ENCODE measurements at regions not wholly inside any gene's neighbourhood (a gene's known extent, or its start where the extent isn't known, plus 50 kb on each side); places are given as distances from the start of the nearest gene placed in this dataset.

- intact Hi-C loops (cut with DNase I; ENCODE audit: low total_unique reads): loop anchor here (10.0 kb wide), 1 partner anchor 653 kb away; no protein-coding TSS in a partner anchor
- H3K4me3 ChIP-seq: no peak overlapping the region
- H3K4me1 ChIP-seq: no peaks in the 10 kb centered on the region
- H3K9me3 ChIP-seq: no peaks in the 10 kb centered on the region
- DNase-seq (no peak), ATAC-seq (no peak)
- H3K27ac ChIP-seq: no peak overlapping the region
- H3K27me3 ChIP-seq: no peaks in the 10 kb centered on the region
- H3K36me3 ChIP-seq: no peaks in the 10 kb centered on the region
- TF ChIP-seq CTCF (IDR thresholded peaks at IDR 0.05 in 4 of 5, conservative IDR thresholded peaks at IDR 0.05 in 1 of 5) (no peak), POLR2A (IDR thresholded peaks at IDR 0.05) (no peak)
- in situ Hi-C loops (cut with MboI; ENCODE audit: low sequenced_read_pairs in 4 of 4): no loop called here
These were observed 113.3 kb upstream of the ATP6AP2 start for GRCh38 chrX:40467454-40467853.

GRCh38 chrX:40465735-40466551 is 114.8 kb upstream of the ATP6AP2 start:
- no peaks in the 10 kb centered on the region for H3K9me3 ChIP-seq
- ATAC-seq (no peak), DNase-seq (no peak)
- in situ Hi-C loops (cut with MboI; ENCODE audit: low sequenced_read_pairs in 4 of 4): no loop called here
- TF ChIP-seq POLR2A (IDR thresholded peaks at IDR 0.05): no peak
- TF ChIP-seq CTCF (IDR thresholded peaks at IDR 0.05 in 4 of 5, conservative IDR thresholded peaks at IDR 0.05 in 1 of 5): no peak
- H3K36me3 ChIP-seq: no peaks in the 10 kb centered on the region
- peaks cover 0 to 7% (median 0%) of the 10 kb centered on the region in 3 donors for H3K27me3 ChIP-seq
- no peak overlapping the region for H3K27ac ChIP-seq
- H3K4me1 ChIP-seq: no peaks in the 10 kb centered on the region
- no peak overlapping the region for H3K4me3 ChIP-seq
- intact Hi-C loops (cut with DNase I; ENCODE audit: low total_unique reads): loop anchor here (10.0 kb wide), 1 partner anchor 651 kb away; no protein-coding TSS in a partner anchor

- intact Hi-C loops (cut with DNase I; ENCODE audit: low total_unique reads): loop anchor here (10.0 kb wide), 1 partner anchor 648 kb away; no protein-coding TSS in a partner anchor
- TF ChIP-seq CTCF (IDR thresholded peaks at IDR 0.05 in 4 of 5, conservative IDR thresholded peaks at IDR 0.05 in 1 of 5) (no peak), POLR2A (IDR thresholded peaks at IDR 0.05) (no peak)
- no peak overlapping the region for H3K4me3 ChIP-seq
- no peak for ATAC-seq
- DNase-seq: no peak
- no peaks in the 10 kb centered on the region for H3K9me3 ChIP-seq
- H3K4me1 ChIP-seq: no peaks in the 10 kb centered on the region
- H3K27me3 ChIP-seq: peaks cover 0 to 14% (median 0%) of the 10 kb centered on the region in 3 donors
- H3K27ac ChIP-seq: no peak overlapping the region
- H3K36me3 ChIP-seq: no peaks in the 10 kb centered on the region
- in situ Hi-C loops (cut with MboI; ENCODE audit: low sequenced_read_pairs in 4 of 4): no loop called here
These were observed 118.0 kb upstream of the ATP6AP2 start for GRCh38 chrX:40462795-40463194.

GRCh38 chrX:40460926-40461325 is 119.8 kb upstream of the ATP6AP2 start:
- Histone ChIP-seq H3K9me3 (no peaks in the 10 kb centered on the region), H3K4me1 (no peaks in the 10 kb centered on the region), H3K27me3 (peaks cover 0 to 14% (median 0%) of the 10 kb centered on the region in 3 donors), H3K27ac (no peak overlapping the region), H3K36me3 (no peaks in the 10 kb centered on the region), H3K4me3 (no peak overlapping the region)
- intact Hi-C loops (cut with DNase I; ENCODE audit: low total_unique reads): loop anchor here (10.0 kb wide), 1 partner anchor 646 kb away; no protein-coding TSS in a partner anchor
- no peak for ATAC-seq
- TF ChIP-seq POLR2A (IDR thresholded peaks at IDR 0.05): no peak
- TF ChIP-seq CTCF (IDR thresholded peaks at IDR 0.05 in 4 of 5, conservative IDR thresholded peaks at IDR 0.05 in 1 of 5): no peak
- in situ Hi-C loops (cut with MboI; ENCODE audit: low sequenced_read_pairs in 4 of 4): no loop called here
- no peak for DNase-seq
